ENCODE measurements at regions not wholly inside any gene's neighbourhood (a gene's known extent, or its start where the extent isn't known, plus 50 kb on each side); places are given as distances from the start of the nearest gene placed in this dataset.
"Not testable (repeated sequence)": the region's sequence is repeated elsewhere in the genome, so short reads cannot be mapped to it uniquely, and the experiment has no call there.

GRCh38 chr10:2024750-2025149 is 287.4 kb upstream of the ADARB2 start:
- DNase-seq: not testable (repeated sequence)

- DNase-seq: no peak
These were observed 286.4 kb upstream of the ADARB2 start for GRCh38 chr10:2023687-2024086.

DNA sequence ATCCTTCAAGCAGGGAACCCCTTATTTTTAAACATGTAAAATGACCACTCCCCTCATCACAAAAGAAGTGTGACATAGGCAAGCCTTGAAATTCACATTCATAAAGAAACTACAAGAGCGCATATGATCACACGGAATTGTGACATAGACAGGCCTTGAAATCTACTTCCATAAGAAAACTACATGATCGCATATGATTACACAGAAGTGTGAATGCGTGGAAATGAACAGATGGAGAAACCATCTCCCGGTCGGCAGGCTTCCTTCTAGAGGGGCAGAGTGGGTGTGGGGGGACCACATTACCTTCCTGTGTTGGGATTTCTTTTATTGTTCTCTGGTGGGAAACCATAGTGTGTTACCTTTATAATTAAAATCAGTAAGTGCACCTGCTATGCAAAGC is 285.1 kb upstream of the ADARB2 start:
- DNase-seq: no peak

DNA sequence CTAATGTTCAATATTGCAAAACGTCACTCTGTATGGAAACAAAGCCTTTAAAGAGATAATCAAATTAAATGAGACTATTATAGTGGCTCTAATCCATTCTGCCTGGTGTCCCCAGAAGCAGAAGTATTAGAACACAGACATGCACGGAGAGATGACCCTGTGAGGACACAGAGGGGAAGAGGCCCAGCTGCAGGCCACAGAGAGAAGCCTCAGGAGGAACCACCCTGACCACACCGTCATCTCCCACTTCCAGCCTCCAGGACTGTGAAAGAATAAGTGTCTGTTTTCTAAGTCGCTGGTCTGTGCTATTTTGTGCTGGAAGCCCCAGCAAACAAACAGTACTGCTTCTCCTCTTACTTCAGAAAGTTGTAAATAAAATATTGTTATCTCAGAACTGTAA is 283.5 kb upstream of the ADARB2 start:
- DNase-seq: no peak

GRCh38 chr10:2019803-2020202 is 282.5 kb upstream of the ADARB2 start:
- no peak for DNase-seq

GRCh38 chr10:2019281-2019680 is 282.0 kb upstream of the ADARB2 start:
- DNase-seq: no peak

- DNase-seq: no peak
These were observed 277.2 kb upstream of the ADARB2 start for GRCh38 chr10:2014541-2014940.

DNA sequence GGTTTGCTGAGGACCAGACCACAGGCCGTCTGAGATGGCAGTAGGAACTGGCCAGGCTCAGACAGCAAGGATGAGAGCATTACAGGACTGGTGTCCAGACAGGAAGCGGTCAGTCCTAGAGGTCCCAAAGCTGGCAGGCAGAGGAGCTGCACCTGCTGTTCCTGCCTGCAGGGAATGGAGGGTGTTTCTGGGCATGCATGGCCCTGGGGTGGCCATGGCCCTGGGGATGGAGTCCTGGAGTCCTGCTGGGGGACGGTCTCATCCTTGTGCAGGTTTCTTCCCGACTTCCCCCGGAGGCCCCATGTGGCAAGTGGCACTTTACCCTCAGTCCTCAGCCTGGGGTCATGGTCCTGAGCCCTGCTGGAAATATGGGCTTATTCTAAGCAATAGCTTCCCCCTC is 274.9 kb upstream of the ADARB2 start:
- DNase-seq: no peak

GRCh38 chr10:2011106-2011716 is 273.9 kb upstream of the ADARB2 start:
- no peak for DNase-seq

GRCh38 chr10:2005546-2005945 is 268.2 kb upstream of the ADARB2 start:
- DNase-seq: no peak

GRCh38 chr10:1992930-1993329 is 255.6 kb upstream of the ADARB2 start:
- DNase-seq: no peak

DNA sequence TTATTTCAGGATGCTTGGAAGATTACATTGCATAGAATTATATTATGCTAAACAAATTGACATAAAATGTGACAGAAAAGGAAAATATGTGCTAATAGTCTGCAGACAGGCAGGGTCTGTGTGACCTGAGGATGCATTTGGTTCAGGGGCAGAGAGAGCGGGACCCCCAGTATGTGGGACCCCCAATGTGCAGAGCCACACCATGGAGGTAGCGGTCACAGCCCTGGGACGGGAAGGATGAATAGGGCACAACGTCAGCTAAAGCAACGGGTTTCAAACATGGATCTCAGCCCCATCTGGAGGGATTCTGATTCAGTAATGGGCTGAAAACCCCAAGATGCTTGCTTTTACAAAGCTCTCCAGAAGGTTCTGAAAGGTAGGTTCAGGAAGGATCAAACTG is 251.8 kb upstream of the ADARB2 start:
- no peak for DNase-seq

GRCh38 chr10:1981976-1982375 is 244.7 kb upstream of the ADARB2 start:
- no peak for DNase-seq

GRCh38 chr10:1980459-1980858 is 243.1 kb upstream of the ADARB2 start:
- DNase-seq: no peak

- no peak for DNase-seq
These were observed 241.3 kb upstream of the ADARB2 start for GRCh38 chr10:1978584-1978983.

- DNase-seq: no peak
These were observed 240.1 kb upstream of the ADARB2 start for GRCh38 chr10:1977461-1977860.

DNA sequence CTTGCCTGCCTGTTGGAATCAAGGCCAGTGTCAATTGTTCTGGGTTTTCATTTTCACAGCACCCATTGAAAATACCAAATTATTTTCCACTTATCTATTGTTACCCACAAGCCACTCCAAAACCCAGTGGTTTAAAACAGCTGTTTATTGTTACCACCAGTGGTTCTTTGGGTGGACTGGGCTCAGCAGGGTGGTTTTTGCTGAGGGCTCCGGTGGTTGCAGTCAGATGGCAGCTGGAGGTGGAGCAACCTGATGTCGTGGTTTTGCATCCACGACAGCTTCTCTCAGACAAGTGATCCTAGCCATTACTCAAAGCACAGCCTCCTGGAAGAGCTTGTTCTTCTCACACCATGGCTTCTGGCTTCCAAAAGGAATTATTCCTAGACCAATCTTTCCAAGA is 235.1 kb upstream of the ADARB2 start:
- no peak for DNase-seq

GRCh38 chr10:1968257-1969033 is 231.1 kb upstream of the ADARB2 start:
- no peak for DNase-seq

DNA sequence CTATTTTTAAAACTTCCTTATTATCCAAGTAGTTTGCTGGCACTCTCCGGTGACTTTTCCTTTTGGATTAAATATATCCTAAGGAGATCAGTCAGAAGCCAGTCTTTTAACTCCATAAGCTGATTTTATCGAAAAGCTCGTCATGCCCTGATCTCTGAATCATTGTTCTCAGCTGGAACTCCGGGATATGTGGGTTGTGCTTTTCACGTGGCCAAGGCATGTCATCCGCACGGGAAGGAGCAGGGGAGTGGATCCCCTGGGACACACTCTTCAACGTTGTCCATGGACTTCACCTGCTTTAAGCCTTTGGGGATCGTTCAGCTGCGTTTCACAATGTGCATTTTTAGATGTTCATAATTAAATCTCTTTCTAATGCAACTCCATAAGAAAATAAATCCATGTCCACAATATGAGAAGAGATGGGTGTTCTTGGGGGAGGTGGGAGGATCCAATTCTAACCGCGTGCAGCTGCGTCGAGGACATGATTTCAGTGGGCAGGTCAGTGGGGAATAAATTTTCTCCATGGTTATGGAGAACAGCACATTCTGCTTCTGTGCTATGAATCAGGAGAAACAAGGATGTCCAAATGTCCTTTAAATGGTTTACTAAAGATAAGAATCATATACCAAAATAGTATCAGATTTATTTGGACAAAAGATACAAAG is 229.5 kb upstream of the ADARB2 start:
- DNase-seq: no peak

DNA sequence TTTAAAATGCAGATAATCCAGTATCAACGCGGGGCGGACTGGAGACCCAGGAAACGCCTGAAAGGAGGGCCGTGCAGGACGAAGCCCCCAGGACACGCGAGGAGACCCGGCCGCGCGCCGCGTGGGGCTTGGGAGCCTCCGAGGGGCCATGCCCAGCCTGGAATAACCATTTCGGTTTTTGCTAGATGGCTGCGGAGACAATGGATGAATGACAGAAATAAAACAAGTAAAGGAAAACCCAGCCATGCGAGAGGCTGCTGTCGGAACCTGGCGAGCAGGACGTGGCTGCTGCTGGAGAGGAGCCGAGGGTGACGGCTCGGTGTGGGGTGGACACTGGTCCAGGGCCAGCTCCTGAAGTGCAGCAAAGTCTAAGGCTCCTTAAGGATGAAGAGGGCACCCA is 227.2 kb upstream of the ADARB2 start:
- DNase-seq: no peak

- no peak for DNase-seq
These were observed 226.0 kb upstream of the ADARB2 start for GRCh38 chr10:1963341-1963740.

DNA sequence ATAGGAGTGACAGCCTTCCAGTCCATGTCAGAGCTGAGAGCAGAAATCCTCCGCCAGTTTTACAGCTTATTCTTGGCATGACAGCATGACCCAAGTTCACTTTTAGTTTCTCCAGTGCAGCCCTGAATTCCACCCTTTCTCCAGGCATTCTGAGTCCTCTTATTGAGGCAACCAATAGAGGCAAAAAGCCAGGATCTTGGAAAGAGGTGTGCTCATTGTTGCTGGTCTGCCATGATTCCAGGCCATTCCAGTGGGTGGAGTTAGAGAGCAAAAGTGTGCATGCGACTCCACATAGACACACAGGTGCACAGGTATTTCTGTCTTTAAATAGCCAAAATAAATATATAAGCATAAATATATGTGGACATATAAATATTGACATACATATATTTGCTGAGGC is 224.7 kb upstream of the ADARB2 start:
- DNase-seq: no peak

- no peak for DNase-seq
These were observed 223.7 kb upstream of the ADARB2 start for GRCh38 chr10:1960982-1961381.
